Lung (tissue), 11 donors: ENCODE measurements at regions not wholly inside any gene's neighbourhood (a gene's known extent, or its start where the extent isn't known, plus 50 kb on each side); places are given as distances from the start of the nearest gene placed in this dataset.

Experiments
- ATAC-seq: fragments of 200-7000 bp; cut with Tn5 transposase; one replicate; pipeline ENCODE4 v1.9.1; 2020; ENCODE audit warnings: moderate number of reproducible peaks; ENCODE audit not compliant: insufficient read depth, low FRiP score
- DNase-seq, 3 donors: peaks; one replicate each; pipeline ENCODE4 v3.0.0-alpha.2; 2013 to 2017
- H3K27ac ChIP-seq, 2 donors: one replicate each; pipeline ENCODE4 v1.5.1; 2013; ENCODE audit warnings: mild to moderate bottlenecking in 2 of 2, moderate library complexity in 2 of 2, control low read depth in 1 of 2, inconsistent platforms in 1 of 2, low read depth in 1 of 2, low read length in 1 of 2
- H3K27me3 ChIP-seq, 3 donors: one replicate each; pipeline ENCODE4 v1.5.1; 2013; ENCODE audit warnings: low read length in 2 of 3; ENCODE audit not compliant: control insufficient read depth in 3 of 3, insufficient read depth in 3 of 3
- H3K36me3 ChIP-seq, 4 donors: one replicate each; pipeline ENCODE4 v1.5.1; 2013; ENCODE audit warnings: low read length in 4 of 4, mild to moderate bottlenecking in 1 of 4, moderate library complexity in 1 of 4; ENCODE audit not compliant: control insufficient read depth in 4 of 4, insufficient read depth in 4 of 4
- H3K4me1 ChIP-seq, 5 donors: one replicate each; pipeline ENCODE4 v1.5.1; 2013; ENCODE audit warnings: low read length in 5 of 5, mild to moderate bottlenecking in 2 of 5, moderate library complexity in 1 of 5; ENCODE audit not compliant: control insufficient read depth in 5 of 5, insufficient read depth in 5 of 5
- H3K4me3 ChIP-seq: one replicate; pipeline ENCODE4 v1.5.1; 2013; ENCODE audit warnings: mild to moderate bottlenecking, control low read depth, moderate library complexity
- H3K9ac ChIP-seq, 2 donors: one replicate each; pipeline ENCODE4 v1.5.1; 2013; ENCODE audit warnings: low read length in 2 of 2, control low read depth in 1 of 2; ENCODE audit not compliant: insufficient read depth in 1 of 2
- H3K9me3 ChIP-seq, 4 donors: one replicate each; pipeline ENCODE4 v1.5.1; 2013; ENCODE audit warnings: low read length in 3 of 4, mild to moderate bottlenecking in 1 of 4, moderate library complexity in 1 of 4; ENCODE audit not compliant: control insufficient read depth in 4 of 4, insufficient read depth in 3 of 4
- CTCF ChIP-seq: IDR thresholded peaks from 2 replicates; pipeline ENCODE4 v1.5.1; 2012; ENCODE audit warnings: mild to moderate bottlenecking; ENCODE audit errors: control extremely low read depth, extremely low read depth
- WGBS, 2 donors: extraction: QIAGEN DNeasy Blood & Tissue Kit; methylation state at CpG; one replicate each; pipeline ENCODE4 v1.1.7; 2013; 5-methylcytosine and 5-hydroxymethylcytosine counted together
- donor health status: control.
- donor health status: control.
- donor health status: Bipolar disorder and iron deficiency.
- donor health status: healthy.
- donor health status: DM: yes; HTN: yes; CAD: no.

- H3K9me3 ChIP-seq: peaks cover 0 to 5% (median 2%) of the 10 kb centered on the region in 4 donors
- H3K4me3 ChIP-seq: no peak overlapping the region
- DNase-seq: no peak
- WGBS, 2 donors: 98 to 100% methylated on average over 1 of the region's 1 CpG
- H3K27ac ChIP-seq: no peak overlapping the region
- TF ChIP-seq CTCF: no peak
- no peaks in the 10 kb centered on the region for H3K4me1 ChIP-seq
- H3K27me3 ChIP-seq: no peaks in the 10 kb centered on the region
- ATAC-seq: no peak
- no peaks in the 10 kb centered on the region for H3K36me3 ChIP-seq
- H3K9ac ChIP-seq: no peak overlapping the region
Observed at GRCh38 chr2:150247481-150247880, 240.0 kb downstream of the RND3 start.

DNA sequence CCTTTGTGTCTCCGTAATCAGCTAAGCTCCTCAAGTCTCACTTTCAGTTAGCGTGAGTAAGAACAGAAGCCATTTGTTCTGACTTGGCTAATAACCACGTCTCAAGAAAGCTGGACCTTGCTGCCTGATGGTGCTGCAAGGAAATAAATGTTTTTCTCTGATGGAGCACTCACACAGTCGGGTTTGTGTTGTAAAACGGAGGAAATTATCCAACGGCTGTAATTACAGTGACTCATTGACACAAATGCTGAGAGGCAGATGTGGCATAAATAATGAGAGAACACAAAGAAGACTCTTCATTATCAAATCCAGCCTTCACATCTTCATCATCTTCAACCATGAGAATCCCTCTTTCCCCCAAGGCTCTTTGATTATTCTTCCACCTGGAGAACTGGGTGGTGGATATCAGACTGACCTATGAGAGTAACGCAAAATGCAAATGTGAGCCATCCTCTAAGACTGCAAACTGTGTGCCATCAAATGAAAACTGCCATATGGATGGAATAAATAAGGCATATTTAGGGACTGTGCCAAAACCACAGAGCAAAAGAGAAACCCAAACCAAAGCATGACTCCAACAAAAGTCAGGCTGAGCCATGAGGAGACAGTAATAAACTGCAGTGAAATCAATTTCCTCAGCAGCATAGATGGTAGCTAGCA, 252.6 kb downstream of the RND3 start:
- Histone ChIP-seq H3K9ac (no peak overlapping the region), H3K27me3 (no peaks in the 10 kb centered on the region), H3K36me3 (no peaks in the 10 kb centered on the region), H3K4me3 (no peak overlapping the region), H3K9me3 (peaks cover 0 to 2% (median 0%) of the 10 kb centered on the region in 4 donors), H3K4me1 (peaks cover 0 to 15% (median 2%) of the 10 kb centered on the region in 5 donors), H3K27ac (no peak overlapping the region)
- ATAC-seq: peak; percentile 34
- no peak for TF ChIP-seq CTCF
- WGBS, 2 donors: 49 to 65% methylated on average over 7 of the region's 7 CpGs
- DNase-seq: peak; percentile 23 to 92 (median 80)

DNA sequence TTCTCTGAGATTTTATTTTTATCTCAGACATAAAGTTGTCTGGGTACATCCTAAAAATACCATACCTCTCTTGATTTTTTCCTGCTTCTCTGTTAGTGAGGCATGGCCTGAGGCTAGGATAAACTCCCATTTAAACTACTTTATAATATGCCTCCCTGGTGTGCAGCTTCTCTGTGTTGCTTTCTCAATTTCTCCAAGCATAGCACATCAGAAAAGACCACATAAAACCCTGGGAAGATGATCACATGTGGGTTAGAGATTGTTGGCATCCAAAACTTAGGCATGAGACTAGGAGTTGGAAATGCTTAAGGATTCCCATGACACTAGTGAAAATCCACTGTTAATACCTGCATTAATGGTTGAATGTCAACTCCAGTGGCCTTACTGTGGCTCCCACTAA, 254.6 kb downstream of the RND3 start:
- no peaks in the 10 kb centered on the region for H3K36me3 ChIP-seq
- no peak for ATAC-seq
- no peak overlapping the region for H3K9ac ChIP-seq
- DNase-seq: no peak
- no peak overlapping the region for H3K4me3 ChIP-seq
- peaks cover 0 to 30% (median 2%) of the 10 kb centered on the region in 5 donors for H3K4me1 ChIP-seq
- no peaks in the 10 kb centered on the region for H3K9me3 ChIP-seq
- H3K27me3 ChIP-seq: no peaks in the 10 kb centered on the region
- TF ChIP-seq CTCF: no peak
- no peak overlapping the region for H3K27ac ChIP-seq

DNA sequence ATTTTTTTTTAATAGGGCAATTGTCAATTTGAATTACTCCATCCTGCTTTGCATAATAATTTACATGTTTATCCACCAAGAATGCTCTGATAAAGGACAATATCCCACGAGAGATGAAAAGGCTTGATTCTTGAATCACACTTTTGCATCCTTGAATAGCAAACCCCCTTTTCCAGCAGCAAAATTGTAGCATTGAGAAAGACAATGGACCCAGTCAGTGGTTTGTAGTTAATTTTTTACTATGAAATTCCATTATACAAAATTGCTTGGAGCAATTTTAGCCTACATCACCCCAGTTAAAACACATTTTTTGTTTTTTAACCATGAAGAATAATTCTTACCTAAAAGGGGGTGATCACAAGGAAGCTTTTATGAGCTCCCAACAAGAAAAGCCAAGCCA, 255.1 kb downstream of the RND3 start:
- Histone ChIP-seq H3K27ac (no peak overlapping the region), H3K4me3 (no peak overlapping the region), H3K36me3 (no peaks in the 10 kb centered on the region), H3K9ac (no peak overlapping the region), H3K4me1 (peaks cover 0 to 30% (median 2%) of the 10 kb centered on the region in 5 donors), H3K27me3 (no peaks in the 10 kb centered on the region), H3K9me3 (no peaks in the 10 kb centered on the region)
- WGBS, 2 donors: 84 to 91% methylated on average over 1 of the region's 1 CpG
- ATAC-seq (no peak), DNase-seq (no peak)
- TF ChIP-seq CTCF: no peak
